Right cardiac atrium (tissue), 5 donors: ENCODE measurements at regions not wholly inside any gene's neighbourhood (a gene's known extent, or its start where the extent isn't known, plus 50 kb on each side); places are given as distances from the start of the nearest gene placed in this dataset.

ENCODE experiments used
- ATAC-seq, 2 donors: fragments of 200-7000 bp; cut with Tn5 transposase; one replicate each; pipeline versions ENCODE4 v1.8.0 to v1.9.1; 2020; ENCODE audit warnings: moderate library complexity in 2 of 2, mild to moderate bottlenecking in 1 of 2
- DNase-seq, 3 donors: peaks; one replicate each; pipeline ENCODE4 v3.0.0-alpha.2; 2020
- H3K27ac ChIP-seq: one replicate; pipeline ENCODE4 v1.5.1; 2013; ENCODE audit warnings: mild to moderate bottlenecking, low read length, control low read depth, moderate library complexity
- H3K27me3 ChIP-seq: one replicate; pipeline ENCODE4 v1.6.1; 2013; ENCODE audit not compliant: control insufficient read depth, insufficient read depth
- H3K4me1 ChIP-seq: one replicate; pipeline ENCODE4 v1.6.1; 2013; ENCODE audit warnings: low read length; ENCODE audit not compliant: control insufficient read depth, insufficient read depth
- H3K4me3 ChIP-seq: one replicate; pipeline ENCODE4 v1.5.1; 2013; ENCODE audit warnings: low read length, control low read depth
- H3K9me3 ChIP-seq: one replicate; pipeline ENCODE4 v1.6.1; 2013; ENCODE audit warnings: low read length; ENCODE audit not compliant: control insufficient read depth
- WGBS: extraction: QIAGEN DNeasy Blood & Tissue Kit; methylation state at CpG from one replicate; pipeline ENCODE4 v1.1.7; 2013; 5-methylcytosine and 5-hydroxymethylcytosine counted together
- intact Hi-C, 4 donors: fragments of 100-400 bp; cut with DNase I; formaldehyde crosslinking; loops; one replicate each; pipeline versions ENCODE4 v1.11.0 to v1.14.0; 2022 to 2023
- donor health status: healthy with polysubstance abuse.
- donor health status: DM: no; HTN: yes; CAD: no.
- donor health status: DM: no; HTN: no; CAD: no.
- donor health status: DM: no; HTN: yes; CAD: no; lungs with severe emphysema.
- donor health status: DM: yes; HTN: yes; CAD: no.

GRCh38 chr15:25051399-25052154, 96.8 kb downstream of the SNRPN start:
- WGBS = 85% methylated on average over 13 of the region's 13 CpGs
- no peaks in the 10 kb centered on the region for H3K4me1 ChIP-seq
- ATAC-seq (no peak), DNase-seq (no peak)
- no peaks in the 10 kb centered on the region for H3K27me3 ChIP-seq
- H3K27ac ChIP-seq = no peak overlapping the region
- intact Hi-C loops = no loop called here
- H3K4me3 ChIP-seq = no peak overlapping the region
- H3K9me3 ChIP-seq = peaks cover 70% of the 10 kb centered on the region

GRCh38 chr15:25052191-25052999, 97.6 kb downstream of the SNRPN start:
- 88% methylated on average over 14 of the region's 14 CpGs for WGBS
- ATAC-seq (no peak), DNase-seq (no peak)
- intact Hi-C loops = no loop called here
- H3K9me3 ChIP-seq = peaks cover 74% of the 10 kb centered on the region
- H3K4me1 ChIP-seq = no peaks in the 10 kb centered on the region
- no peak overlapping the region for H3K4me3 ChIP-seq
- no peaks in the 10 kb centered on the region for H3K27me3 ChIP-seq
- no peak overlapping the region for H3K27ac ChIP-seq

GRCh38 chr15:25053000-25053815, 98.4 kb downstream of the SNRPN start:
- ATAC-seq = no peak
- H3K27ac ChIP-seq = no peak overlapping the region

GRCh38 chr15:25054329-25054728, 99.5 kb downstream of the SNRPN start:
- intact Hi-C loops = no loop called here
- ATAC-seq (no peak), DNase-seq (no peak)
- H3K27me3 ChIP-seq = no peaks in the 10 kb centered on the region
- WGBS = 94% methylated on average over 8 of the region's 8 CpGs
- H3K4me3 ChIP-seq = no peak overlapping the region
- H3K4me1 ChIP-seq = no peaks in the 10 kb centered on the region
- no peak overlapping the region for H3K27ac ChIP-seq
- peaks cover 90% of the 10 kb centered on the region for H3K9me3 ChIP-seq

More at GRCh38 chr15:25053000-25053815, 98.4 kb downstream of the SNRPN start:
- WGBS = 90% methylated on average over 20 of the region's 20 CpGs
- Histone ChIP-seq H3K27me3 (no peaks in the 10 kb centered on the region), H3K4me3 (no peak overlapping the region), H3K4me1 (no peaks in the 10 kb centered on the region), H3K9me3 (peaks cover 79% of the 10 kb centered on the region)
- intact Hi-C loops = no loop called here
- DNase-seq = no peak

GRCh38 chr15:25054943-25055342, 100.2 kb downstream of the SNRPN start:
- Histone ChIP-seq H3K27ac (no peak overlapping the region), H3K4me1 (no peaks in the 10 kb centered on the region), H3K4me3 (no peak overlapping the region), H3K9me3 (peaks cover 94% of the 10 kb centered on the region), H3K27me3 (no peaks in the 10 kb centered on the region)
- no peak for ATAC-seq
- DNase-seq = no peak
- intact Hi-C loops = no loop called here
- WGBS = 90% methylated on average over 9 of the region's 9 CpGs

- no peak for DNase-seq
Observed at GRCh38 chr15:25055356-25056068, 100.7 kb downstream of the SNRPN start.

GRCh38 chr15:25056484-25057425, 102.0 kb downstream of the SNRPN start:
- intact Hi-C loops = no loop called here
- WGBS = 90% methylated on average over 20 of the region's 20 CpGs
- no peaks in the 10 kb centered on the region for H3K27me3 ChIP-seq
- H3K4me1 ChIP-seq = no peaks in the 10 kb centered on the region
- DNase-seq (no peak), ATAC-seq (no peak)
- peaks cover 94% of the 10 kb centered on the region for H3K9me3 ChIP-seq
- H3K27ac ChIP-seq = no peak overlapping the region
- no peak overlapping the region for H3K4me3 ChIP-seq

More at GRCh38 chr15:25055356-25056068, 100.7 kb downstream of the SNRPN start:
- no peak for ATAC-seq
- intact Hi-C loops = no loop called here
- Histone ChIP-seq H3K9me3 (peaks cover 94% of the 10 kb centered on the region), H3K4me1 (no peaks in the 10 kb centered on the region), H3K27ac (no peak overlapping the region), H3K4me3 (no peak overlapping the region), H3K27me3 (no peaks in the 10 kb centered on the region)
- WGBS = 89% methylated on average over 9 of the region's 9 CpGs

- Histone ChIP-seq H3K9me3 (peaks cover 95% of the 10 kb centered on the region), H3K4me1 (no peaks in the 10 kb centered on the region), H3K27ac (no peak overlapping the region), H3K27me3 (no peaks in the 10 kb centered on the region), H3K4me3 (no peak overlapping the region)
- intact Hi-C loops = no loop called here
- DNase-seq = no peak
- WGBS = 92% methylated on average over 7 of the region's 7 CpGs
- no peak for ATAC-seq
Observed at GRCh38 chr15:25057574-25057973, 102.8 kb downstream of the SNRPN start.

- Histone ChIP-seq H3K4me1 (no peaks in the 10 kb centered on the region), H3K27me3 (no peaks in the 10 kb centered on the region), H3K27ac (no peak overlapping the region), H3K9me3 (peaks cover 95% of the 10 kb centered on the region), H3K4me3 (no peak overlapping the region)
- ATAC-seq (no peak), DNase-seq (no peak)
- intact Hi-C loops = no loop called here
- WGBS = 86% methylated on average over 18 of the region's 18 CpGs
Observed at GRCh38 chr15:25058080-25058785, 103.4 kb downstream of the SNRPN start.
